HG03439 (cell line): ENCODE measurements at regions not wholly inside any gene's neighbourhood (a gene's known extent, or its start where the extent isn't known, plus 50 kb on each side); places are given as distances from the start of the nearest gene placed in this dataset.
"Not testable (repeated sequence)": the region's sequence is repeated elsewhere in the genome, so short reads cannot be mapped to it uniquely, and the experiment has no call there.

Experiments
- ATAC-seq: cut with Tn5 transposase; IDR thresholded peaks from one replicate; pipeline ENCODE4 v1.9.1; 2021; ENCODE audit warnings: mild to moderate bottlenecking, moderate library complexity; ENCODE audit not compliant: unreplicated experiment

GRCh38 chr1:228846952-228847351 lies 111.7 kb downstream of the RHOU start:
- ATAC-seq, result no peak

GRCh38 chr1:228847451-228847850 lies 112.2 kb downstream of the RHOU start:
- not testable (repeated sequence) for ATAC-seq

GRCh38 chr1:228848406-228848805 lies 113.1 kb downstream of the RHOU start:
- ATAC-seq, result no peak

- no peak for ATAC-seq
These were observed 113.8 kb downstream of the RHOU start for GRCh38 chr1:228849011-228849541.

- ATAC-seq, result no peak
These were observed 115.1 kb downstream of the RHOU start for GRCh38 chr1:228850141-228851100.

GRCh38 chr1:228851193-228851592 lies 115.9 kb downstream of the RHOU start:
- ATAC-seq, result no peak

GRCh38 chr1:228851618-228852017 lies 116.3 kb downstream of the RHOU start:
- ATAC-seq, result no peak

- ATAC-seq, result no peak
These were observed 116.7 kb downstream of the RHOU start for GRCh38 chr1:228852024-228852423.

- ATAC-seq, result no peak
These were observed 117.3 kb downstream of the RHOU start for GRCh38 chr1:228852511-228853088.

- no peak for ATAC-seq
These were observed 117.9 kb downstream of the RHOU start for GRCh38 chr1:228853191-228853590.

- ATAC-seq, result no peak
These were observed 118.4 kb downstream of the RHOU start for GRCh38 chr1:228853637-228854036.

- ATAC-seq, result no peak
These were observed 119.6 kb downstream of the RHOU start for GRCh38 chr1:228854907-228855306.

GRCh38 chr1:228857611-228858010 lies 122.3 kb downstream of the RHOU start:
- ATAC-seq, result no peak

GRCh38 chr1:228860911-228861831 lies 125.9 kb downstream of the RHOU start:
- no peak for ATAC-seq

GRCh38 chr1:228861832-228862180 lies 126.5 kb downstream of the RHOU start:
- ATAC-seq, result no peak

GRCh38 chr1:228862542-228863505 lies 127.5 kb downstream of the RHOU start:
- ATAC-seq, result no peak

- ATAC-seq, result no peak
These were observed 128.5 kb downstream of the RHOU start for GRCh38 chr1:228863776-228864175.

GRCh38 chr1:228865627-228866330 lies 130.5 kb downstream of the RHOU start:
- no peak for ATAC-seq

- ATAC-seq, result no peak
These were observed 131.2 kb downstream of the RHOU start for GRCh38 chr1:228866468-228866867.
